ENCODE measurements at regions not wholly inside any gene's neighbourhood (a gene's known extent, or its start where the extent isn't known, plus 50 kb on each side); places are given as distances from the start of the nearest gene placed in this dataset.

DNA sequence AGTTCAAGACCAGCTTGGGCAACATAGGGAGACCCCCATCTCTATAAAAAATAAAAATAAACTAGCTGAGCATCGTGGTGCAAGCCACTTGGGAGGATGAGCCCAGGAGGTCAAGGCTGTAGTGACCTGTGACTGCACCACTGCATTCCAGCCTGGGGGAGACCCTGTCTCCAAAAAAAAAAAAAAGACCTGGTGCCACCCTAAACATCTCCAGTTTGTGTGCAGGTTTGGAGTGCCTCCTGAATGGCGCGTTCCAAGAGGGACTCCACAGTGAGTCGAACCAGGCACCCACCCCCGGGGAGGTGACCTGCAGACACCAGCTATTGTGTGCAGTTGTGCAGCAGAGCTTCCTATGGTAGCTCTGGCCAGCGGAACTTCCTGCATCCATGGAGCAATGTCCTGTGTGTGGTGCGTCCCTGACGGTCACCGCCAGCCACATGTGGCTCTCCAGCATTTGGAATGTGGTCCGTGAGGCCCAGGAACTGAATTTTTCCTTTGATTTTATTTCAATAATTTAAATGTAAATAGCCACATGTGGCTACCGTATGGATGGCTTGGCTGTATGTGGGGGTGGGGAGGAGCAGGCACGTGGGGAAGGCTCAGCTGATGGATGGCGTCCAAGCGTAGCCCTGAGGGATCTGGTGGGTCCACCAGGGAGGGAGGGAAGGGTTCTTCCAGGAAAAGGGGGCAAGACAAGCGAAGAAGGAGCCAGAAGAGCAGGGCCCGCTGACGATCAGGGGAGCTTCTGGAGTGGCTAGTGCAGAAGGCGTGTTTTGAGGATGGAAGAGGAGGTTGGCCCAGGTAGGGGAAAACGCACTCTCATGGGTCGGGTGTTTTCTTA, 107.1 kb upstream of the GSE1 start:
- H3K27me3 Mint-ChIP-seq (ENCODE audit: low read depth), result no peaks in the 10 kb centered on the region
- no peaks in the 10 kb centered on the region for H3K36me3 Mint-ChIP-seq (ENCODE audit: low read depth)
- no peak overlapping the region for H3K4me3 Mint-ChIP-seq
- H3K27ac Mint-ChIP-seq, result no peak overlapping the region
- no peaks in the 10 kb centered on the region for H3K4me1 Mint-ChIP-seq (ENCODE audit: low read depth)
- no peaks in the 10 kb centered on the region for H3K9me3 Mint-ChIP-seq

DNA sequence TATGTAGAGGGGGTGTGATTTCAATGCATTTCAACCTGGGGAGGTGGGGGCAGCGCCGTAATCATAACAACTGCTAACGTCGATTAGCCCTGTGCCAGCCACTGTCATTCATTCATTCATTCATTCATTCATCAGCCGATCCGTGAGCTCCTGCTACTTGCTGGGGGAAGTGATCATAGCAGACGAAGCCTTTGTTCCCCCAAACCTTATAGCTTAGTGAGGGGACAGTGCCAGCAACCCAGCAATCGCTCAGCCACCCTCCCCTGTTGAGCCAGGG, 106.5 kb upstream of the GSE1 start:
- Mint-ChIP-seq H3K4me1 (ENCODE audit: low read depth) (no peaks in the 10 kb centered on the region), H3K4me3 (no peak overlapping the region), H3K36me3 (ENCODE audit: low read depth) (no peaks in the 10 kb centered on the region), H3K9me3 (no peaks in the 10 kb centered on the region), H3K27ac (no peak overlapping the region), H3K27me3 (ENCODE audit: low read depth) (no peaks in the 10 kb centered on the region)

DNA sequence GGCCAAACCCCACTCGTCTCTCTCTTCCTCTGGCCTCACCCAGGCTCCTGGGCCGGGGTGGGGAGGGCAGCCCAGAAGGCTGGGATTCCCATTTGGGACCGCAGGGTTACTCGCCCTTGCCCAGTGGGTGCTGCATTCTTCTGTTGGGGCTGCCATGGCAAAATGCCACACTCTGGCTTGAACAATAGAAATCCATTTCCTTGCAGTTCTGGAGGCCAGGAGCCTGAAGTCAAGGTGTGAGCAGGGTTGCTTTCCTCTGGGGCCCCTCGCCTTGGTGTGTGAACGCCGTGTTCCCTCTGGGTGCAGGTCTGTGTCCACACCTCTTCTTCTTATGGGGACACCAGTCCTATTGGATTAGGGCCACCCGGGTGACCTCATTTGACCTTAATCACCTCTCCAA, 105.8 kb upstream of the GSE1 start:
- no peaks in the 10 kb centered on the region for H3K36me3 Mint-ChIP-seq (ENCODE audit: low read depth)
- no peak overlapping the region for H3K4me3 Mint-ChIP-seq
- no peaks in the 10 kb centered on the region for H3K27me3 Mint-ChIP-seq (ENCODE audit: low read depth)
- no peak overlapping the region for H3K27ac Mint-ChIP-seq
- no peaks in the 10 kb centered on the region for H3K4me1 Mint-ChIP-seq (ENCODE audit: low read depth)
- H3K9me3 Mint-ChIP-seq, result no peaks in the 10 kb centered on the region

DNA sequence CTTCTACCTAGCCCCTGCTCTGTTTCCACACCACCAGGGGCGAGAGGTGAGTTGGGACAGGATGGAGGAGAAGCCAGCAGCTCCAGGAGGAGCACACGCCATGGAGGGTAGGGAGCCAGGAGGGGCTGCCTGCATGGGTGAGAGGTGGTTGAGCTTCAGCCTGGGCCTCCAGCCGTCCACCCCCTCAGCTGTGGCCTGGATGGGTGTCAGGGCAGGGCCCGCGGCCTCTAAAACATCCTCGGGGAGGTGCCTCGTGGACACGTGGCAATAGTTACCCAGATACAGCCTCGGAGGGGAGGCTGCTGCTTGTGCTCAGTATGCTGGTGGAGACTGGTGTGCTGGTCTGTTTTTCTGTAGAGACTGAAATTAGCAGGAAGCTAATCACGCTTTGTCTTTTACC, 104.7 kb upstream of the GSE1 start:
- Mint-ChIP-seq H3K9me3 (no peaks in the 10 kb centered on the region), H3K36me3 (ENCODE audit: low read depth) (no peaks in the 10 kb centered on the region), H3K27me3 (ENCODE audit: low read depth) (no peaks in the 10 kb centered on the region), H3K4me3 (no peak overlapping the region), H3K4me1 (ENCODE audit: low read depth) (no peaks in the 10 kb centered on the region), H3K27ac (no peak overlapping the region)

DNA sequence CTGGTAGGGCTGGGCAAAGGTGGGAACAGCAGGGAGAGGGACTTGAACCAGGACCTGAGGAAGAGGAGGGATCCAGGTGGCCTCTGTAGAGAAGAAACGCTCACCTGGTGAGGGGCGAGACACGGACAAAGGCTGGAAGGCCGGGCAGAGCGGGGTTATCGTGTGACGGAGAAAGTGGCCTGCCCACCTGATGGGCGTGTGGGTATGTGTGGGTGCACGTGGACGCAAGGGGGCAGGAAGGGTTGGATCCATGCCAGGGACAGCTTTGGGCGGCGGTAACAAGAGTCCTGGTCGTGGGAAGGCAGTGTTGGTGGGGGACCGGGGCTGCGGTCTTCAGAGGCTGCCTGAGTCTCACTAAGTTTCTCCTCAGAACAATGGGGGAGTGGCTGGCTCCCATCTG, 104.1 kb upstream of the GSE1 start:
- H3K36me3 Mint-ChIP-seq (ENCODE audit: low read depth), result no peaks in the 10 kb centered on the region
- no peaks in the 10 kb centered on the region for H3K9me3 Mint-ChIP-seq
- H3K27me3 Mint-ChIP-seq (ENCODE audit: low read depth), result no peaks in the 10 kb centered on the region
- no peak overlapping the region for H3K27ac Mint-ChIP-seq
- H3K4me3 Mint-ChIP-seq, result no peak overlapping the region
- H3K4me1 Mint-ChIP-seq (ENCODE audit: low read depth), result no peaks in the 10 kb centered on the region

DNA sequence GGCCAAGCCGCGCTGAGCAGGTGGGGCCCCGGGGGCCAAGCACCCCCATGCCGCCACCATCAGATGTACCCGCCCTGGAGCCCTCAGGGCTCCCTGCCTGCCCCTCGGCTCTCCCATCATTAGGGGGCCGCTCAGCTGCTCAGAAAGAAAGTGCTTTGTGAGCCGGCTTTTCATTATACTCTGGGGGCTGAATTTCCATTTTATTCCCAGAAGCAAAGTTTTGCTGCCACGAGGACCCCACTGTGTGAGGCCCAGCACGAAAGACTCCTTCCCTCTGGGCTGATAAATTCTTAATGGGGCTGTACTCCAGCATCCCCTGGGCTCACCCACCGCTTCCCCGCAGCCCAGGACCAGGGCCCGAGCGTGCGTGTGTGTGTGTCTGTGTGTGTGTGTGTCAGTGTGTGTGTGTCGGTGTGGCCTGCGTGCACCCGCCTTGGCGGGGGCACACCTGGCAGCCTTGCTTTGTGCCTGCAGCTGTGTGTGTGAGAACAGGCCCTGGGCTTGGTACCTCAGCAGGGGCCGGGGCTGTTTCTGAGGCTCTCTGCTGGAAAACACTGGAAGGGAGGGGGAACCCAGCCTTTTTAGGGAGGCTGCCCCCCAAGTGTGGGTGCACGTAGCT, 103.0 kb upstream of the GSE1 start:
- H3K36me3 Mint-ChIP-seq (ENCODE audit: low read depth), result no peaks in the 10 kb centered on the region
- H3K9me3 Mint-ChIP-seq, result no peaks in the 10 kb centered on the region
- H3K27me3 Mint-ChIP-seq (ENCODE audit: low read depth), result no peaks in the 10 kb centered on the region
- H3K4me3 Mint-ChIP-seq, result no peak overlapping the region
- H3K4me1 Mint-ChIP-seq (ENCODE audit: low read depth), result no peaks in the 10 kb centered on the region
- no peak overlapping the region for H3K27ac Mint-ChIP-seq

DNA sequence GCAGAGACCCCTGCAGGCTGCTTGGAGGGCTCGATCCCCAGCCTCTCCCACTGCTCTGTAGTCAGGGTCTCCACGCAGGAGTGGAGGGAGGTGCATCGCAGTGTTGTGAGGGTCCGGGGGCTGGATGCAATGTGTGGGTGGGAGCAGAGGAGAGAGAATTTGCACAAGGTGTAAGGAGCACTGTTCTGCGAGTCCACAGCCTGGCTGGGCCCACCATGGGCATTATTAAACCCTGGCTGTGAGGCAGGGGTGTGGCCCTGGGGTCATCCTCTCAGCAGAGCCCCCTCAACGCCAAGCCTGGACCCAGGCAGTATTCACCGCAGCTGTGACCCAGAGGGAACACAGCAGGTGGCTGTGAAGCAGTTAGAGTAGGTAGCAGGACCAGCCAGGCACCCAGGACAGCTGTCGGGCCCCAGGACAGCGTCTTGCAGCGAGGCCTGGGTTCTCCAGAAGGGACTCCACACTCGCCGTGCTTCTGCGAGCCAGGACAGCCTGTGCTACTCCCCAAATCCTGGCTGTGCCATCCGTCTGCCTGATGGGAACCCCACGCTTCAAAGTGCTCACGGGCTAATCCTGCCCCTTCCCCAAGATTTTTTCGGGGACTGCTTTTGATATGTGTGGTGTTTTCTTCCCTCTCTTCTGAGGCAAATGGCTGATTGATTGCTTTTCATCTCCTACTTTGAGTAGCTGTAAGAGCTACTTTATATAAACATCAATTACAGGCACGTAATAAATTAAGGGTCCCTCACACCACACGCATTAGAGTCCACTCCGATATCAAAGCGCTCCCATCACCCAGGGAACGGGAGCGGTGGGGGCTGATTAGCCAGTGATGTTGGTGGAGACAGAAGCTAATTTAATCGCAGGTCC, 100.9 kb upstream of the GSE1 start:
- Mint-ChIP-seq H3K36me3 (ENCODE audit: low read depth) (no peaks in the 10 kb centered on the region), H3K4me3 (no peak overlapping the region), H3K27me3 (ENCODE audit: low read depth) (no peaks in the 10 kb centered on the region), H3K27ac (no peak overlapping the region), H3K9me3 (no peaks in the 10 kb centered on the region), H3K4me1 (ENCODE audit: low read depth) (no peaks in the 10 kb centered on the region)

DNA sequence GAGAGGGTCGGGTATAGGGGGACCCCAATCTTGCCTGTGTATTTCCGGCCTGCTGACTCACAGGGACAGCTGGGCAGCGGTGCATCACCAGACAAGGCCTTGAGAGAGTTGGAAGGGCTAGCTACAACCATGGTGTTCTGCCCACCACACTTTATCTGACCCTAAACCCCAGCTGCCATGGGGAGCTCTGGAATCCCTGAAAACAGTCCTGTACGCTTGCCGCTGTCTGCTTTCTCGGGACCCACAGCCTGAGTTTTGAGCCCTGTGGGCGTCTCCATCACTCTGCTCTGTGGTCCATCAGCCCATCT, 100.4 kb upstream of the GSE1 start:
- H3K27ac Mint-ChIP-seq, result no peak overlapping the region
- H3K36me3 Mint-ChIP-seq (ENCODE audit: low read depth), result no peaks in the 10 kb centered on the region
- no peaks in the 10 kb centered on the region for H3K9me3 Mint-ChIP-seq
- no peaks in the 10 kb centered on the region for H3K4me1 Mint-ChIP-seq (ENCODE audit: low read depth)
- H3K4me3 Mint-ChIP-seq, result no peak overlapping the region
- H3K27me3 Mint-ChIP-seq (ENCODE audit: low read depth), result no peaks in the 10 kb centered on the region

DNA sequence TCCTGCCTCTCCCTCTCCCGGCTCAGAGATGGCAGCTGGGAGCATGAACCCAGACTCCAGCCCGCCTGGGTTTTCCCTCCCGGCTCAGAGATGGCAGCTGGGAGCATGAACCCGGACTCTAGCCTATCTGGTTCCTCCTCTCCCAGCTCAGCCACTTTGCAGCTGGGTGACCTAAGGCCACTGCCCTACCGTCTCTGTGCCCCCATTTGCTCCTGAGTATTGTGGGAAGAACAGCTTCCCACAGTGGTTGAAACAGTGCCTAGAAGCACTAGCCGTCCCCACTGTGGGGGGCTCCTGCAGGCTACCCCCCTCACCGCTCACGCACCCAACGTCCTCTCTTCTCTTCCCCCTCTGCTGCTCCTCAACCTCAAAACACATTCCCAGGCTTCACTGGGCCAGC, 99.9 kb upstream of the GSE1 start:
- Mint-ChIP-seq H3K4me3 (no peak overlapping the region), H3K27ac (no peak overlapping the region), H3K9me3 (no peaks in the 10 kb centered on the region), H3K27me3 (ENCODE audit: low read depth) (no peaks in the 10 kb centered on the region), H3K4me1 (ENCODE audit: low read depth) (no peaks in the 10 kb centered on the region), H3K36me3 (ENCODE audit: low read depth) (no peaks in the 10 kb centered on the region)

DNA sequence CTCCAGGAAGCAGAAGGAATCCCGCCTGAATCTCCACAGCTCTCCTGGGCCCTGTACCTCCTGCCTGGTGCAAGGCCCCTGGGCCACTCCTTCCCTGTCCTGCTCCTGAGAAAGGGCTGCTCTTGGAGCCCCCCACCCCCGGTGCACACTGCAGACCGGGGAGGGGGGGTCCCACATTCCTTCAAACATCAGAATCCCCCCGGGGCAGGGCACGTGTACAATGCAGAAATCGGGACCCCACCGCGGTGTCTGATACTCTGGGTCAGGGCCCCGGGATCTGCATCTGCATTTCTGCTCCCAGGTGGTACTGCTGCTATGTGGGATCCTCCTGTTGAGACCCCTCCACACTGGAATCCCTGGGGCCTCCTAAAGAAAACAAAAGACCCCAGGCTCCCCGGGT, 99.5 kb upstream of the GSE1 start:
- Mint-ChIP-seq H3K27me3 (ENCODE audit: low read depth) (no peaks in the 10 kb centered on the region), H3K4me1 (ENCODE audit: low read depth) (no peaks in the 10 kb centered on the region), H3K9me3 (no peaks in the 10 kb centered on the region), H3K36me3 (ENCODE audit: low read depth) (no peaks in the 10 kb centered on the region), H3K27ac (no peak overlapping the region), H3K4me3 (no peak overlapping the region)

DNA sequence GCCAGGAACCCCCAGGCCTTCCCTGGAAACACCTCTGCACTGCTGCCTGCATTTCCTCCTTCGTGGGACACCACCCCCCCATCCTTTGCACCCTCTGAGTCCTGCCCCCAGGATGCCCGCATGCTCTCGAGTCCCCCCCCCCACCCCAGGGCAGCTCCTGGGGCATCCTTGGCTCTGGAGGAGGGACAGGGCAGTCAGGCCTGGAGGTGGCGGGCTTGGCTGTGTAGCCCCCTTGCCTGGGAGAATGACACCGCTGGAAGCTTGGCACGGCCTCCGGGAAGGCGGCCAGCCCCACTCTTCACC, 98.9 kb upstream of the GSE1 start:
- H3K27me3 Mint-ChIP-seq (ENCODE audit: low read depth), result no peaks in the 10 kb centered on the region
- no peak overlapping the region for H3K27ac Mint-ChIP-seq
- no peaks in the 10 kb centered on the region for H3K36me3 Mint-ChIP-seq (ENCODE audit: low read depth)
- H3K4me3 Mint-ChIP-seq, result no peak overlapping the region
- no peaks in the 10 kb centered on the region for H3K4me1 Mint-ChIP-seq (ENCODE audit: low read depth)
- no peaks in the 10 kb centered on the region for H3K9me3 Mint-ChIP-seq

DNA sequence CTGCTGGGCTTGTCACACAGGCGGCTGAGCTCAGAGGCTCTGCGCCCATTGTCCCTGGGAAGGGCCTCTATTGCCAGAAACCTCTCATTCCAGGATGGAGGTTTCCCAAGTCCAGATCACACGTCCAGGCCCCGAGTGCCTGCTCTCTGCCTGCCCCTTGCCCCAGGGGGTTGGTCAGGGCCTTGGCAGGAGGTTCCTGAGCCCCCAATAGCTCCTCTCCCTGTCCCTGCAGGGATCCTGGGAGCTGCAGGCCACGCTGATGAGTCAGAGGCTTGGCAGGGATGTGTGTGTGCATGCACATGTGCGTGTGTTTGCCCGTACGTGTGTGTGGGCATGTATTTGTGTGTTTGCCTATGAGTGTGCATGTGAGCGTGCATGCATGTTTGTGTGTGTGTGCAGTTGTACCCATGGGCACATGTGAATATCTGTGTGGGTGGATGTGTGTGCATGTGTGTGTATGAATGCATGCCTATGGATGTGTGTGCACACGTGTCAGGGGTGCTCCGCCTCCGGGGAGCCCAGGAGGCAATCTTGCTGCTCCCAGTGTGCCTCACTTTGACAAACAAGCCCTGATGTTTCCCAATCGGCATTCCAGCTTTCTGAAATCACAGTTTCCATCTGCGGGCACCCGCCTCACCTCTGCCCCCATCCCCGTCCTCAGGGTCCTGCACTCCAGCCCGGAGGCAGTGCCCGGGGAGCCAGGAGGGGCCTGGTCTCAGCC, 98.4 kb upstream of the GSE1 start:
- Mint-ChIP-seq H3K27me3 (ENCODE audit: low read depth) (no peaks in the 10 kb centered on the region), H3K9me3 (no peaks in the 10 kb centered on the region), H3K4me1 (ENCODE audit: low read depth) (no peaks in the 10 kb centered on the region), H3K36me3 (ENCODE audit: low read depth) (no peaks in the 10 kb centered on the region), H3K4me3 (no peak overlapping the region), H3K27ac (no peak overlapping the region)

DNA sequence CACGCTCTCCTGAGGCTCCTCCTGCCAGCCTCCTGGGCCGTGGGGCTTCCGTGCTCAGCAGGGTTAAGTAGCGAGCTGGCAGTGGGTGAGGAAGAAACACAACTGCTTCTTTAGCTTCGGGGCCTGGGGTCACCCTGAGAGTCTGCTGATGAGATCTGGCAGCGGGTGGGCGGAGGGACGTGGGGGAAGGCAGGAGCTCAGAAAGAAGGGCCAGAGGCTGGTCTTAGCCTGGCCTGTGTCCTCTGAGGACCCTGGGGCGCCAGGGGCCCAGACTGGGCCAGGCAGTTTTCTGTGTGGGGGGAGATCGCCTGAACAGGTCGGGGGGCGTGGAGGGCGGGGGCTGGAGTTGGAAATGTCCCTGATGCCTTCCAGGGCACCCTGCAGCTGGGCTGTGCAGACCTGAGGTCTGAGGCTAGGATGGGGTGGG, 97.8 kb upstream of the GSE1 start:
- Mint-ChIP-seq H3K9me3 (no peaks in the 10 kb centered on the region), H3K27me3 (ENCODE audit: low read depth) (no peaks in the 10 kb centered on the region), H3K4me3 (no peak overlapping the region), H3K4me1 (ENCODE audit: low read depth) (no peaks in the 10 kb centered on the region), H3K36me3 (ENCODE audit: low read depth) (no peaks in the 10 kb centered on the region), H3K27ac (no peak overlapping the region)

DNA sequence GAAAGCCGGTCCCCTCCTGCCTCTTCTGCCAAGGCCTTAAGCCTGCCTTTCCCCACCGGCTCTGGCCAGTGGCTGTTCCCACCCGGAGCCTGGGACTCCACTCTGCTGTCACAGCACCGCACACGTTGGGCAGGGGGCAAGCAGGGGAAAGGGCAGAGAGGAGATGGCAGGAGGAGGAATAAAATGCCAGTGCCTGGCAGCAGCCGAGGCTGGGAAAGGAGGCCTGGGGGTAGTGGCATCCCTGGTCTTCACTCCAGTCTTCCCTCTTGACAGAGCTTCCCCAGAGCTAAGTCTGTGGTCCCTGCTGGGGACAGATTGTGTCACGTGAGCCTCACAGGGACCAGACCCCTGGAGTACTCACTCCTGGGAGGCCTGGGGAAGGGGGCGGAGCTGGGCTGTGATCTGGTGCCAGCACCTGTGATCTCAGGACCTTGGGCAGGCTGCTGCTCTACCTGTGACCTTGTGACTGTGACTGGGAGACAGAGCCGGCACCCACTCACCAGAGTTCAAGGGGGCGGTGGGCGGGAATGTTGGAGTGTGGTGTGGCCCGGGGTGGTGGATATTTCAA, 97.2 kb upstream of the GSE1 start:
- no peaks in the 10 kb centered on the region for H3K36me3 Mint-ChIP-seq (ENCODE audit: low read depth)
- no peaks in the 10 kb centered on the region for H3K9me3 Mint-ChIP-seq
- no peaks in the 10 kb centered on the region for H3K27me3 Mint-ChIP-seq (ENCODE audit: low read depth)
- H3K4me3 Mint-ChIP-seq, result no peak overlapping the region
- H3K27ac Mint-ChIP-seq, result no peak overlapping the region
- H3K4me1 Mint-ChIP-seq (ENCODE audit: low read depth), result no peaks in the 10 kb centered on the region

All from T-helper 1 cell treated with Interleukin-12 subunit alpha and Interleukin-12 subunit beta and Interleukin-4 antibody, amounts not matched to agents 30 μg/mL and 1 μg/mL, for 36 hours (primary cell).